ENCODE measurements at regions not wholly inside any gene's neighbourhood (a gene's known extent, or its start where the extent isn't known, plus 50 kb on each side); places are given as distances from the start of the nearest gene placed in this dataset.

GRCh38 chr6:93581371-93581770 is 162.0 kb upstream of the EPHA7 start:
- Histone ChIP-seq H4K20me1 (ENCODE audit: insufficient read depth) (no peaks in the 10 kb centered on the region), H3K9me3 (ENCODE audit: control insufficient read depth in 1 of 2, insufficient read depth in 1 of 2, low read depth in 1 of 2, low read length in 2 of 2) (peaks cover 0 to 4% of the 10 kb centered on the region in 2 experiments; a peak in 3 of 4 replicates), H3K9me2 (ENCODE audit: insufficient read depth) (no peaks in the 10 kb centered on the region), H3K4me1 (ENCODE audit: control insufficient read depth in 1 of 2, insufficient read depth in 2 of 2, low read length in 2 of 2) (no peaks in the 10 kb centered on the region), H3K27me3 (ENCODE audit: insufficient read depth, low read length) (no peaks in the 10 kb centered on the region), H3K36me3 (ENCODE audit: control insufficient read depth in 1 of 2, insufficient read depth in 2 of 2, low read length in 2 of 2) (no peaks in the 10 kb centered on the region), H3K4me2 (ENCODE audit: low read length) (no peak overlapping the region), H3K27ac (ENCODE audit: low read depth, low read length) (no peak overlapping the region), H3K4me3 (replicated peaks in 1 of 2; ENCODE audit: low read depth in 1 of 2, low read length in 2 of 2) (no peak overlapping the region), H2AFZ (ENCODE audit: low read depth, low read length, poor library complexity, severe bottlenecking) (no peak overlapping the region), H3K9ac (ENCODE audit: low read length) (no peak overlapping the region), H3K79me2 (ENCODE audit: insufficient read depth, low read length) (no peaks in the 10 kb centered on the region)
- ATAC-seq = no peak
- no peak for DNase-seq (ENCODE audit: low read depth, low spot score)
- CTCF ChIA-PET = no interaction called here
- POLR2A ChIA-PET = no interaction called here
- TF ChIP-seq RAD21 (IDR thresholded peaks at IDR 0.05; ENCODE audit: low read depth) = no peak
- no peak for TF ChIP-seq ZNF274 (IDR thresholded peaks at IDR 0.05; ENCODE audit: low read depth, low read length)
- TF ChIP-seq, protein P1, sequence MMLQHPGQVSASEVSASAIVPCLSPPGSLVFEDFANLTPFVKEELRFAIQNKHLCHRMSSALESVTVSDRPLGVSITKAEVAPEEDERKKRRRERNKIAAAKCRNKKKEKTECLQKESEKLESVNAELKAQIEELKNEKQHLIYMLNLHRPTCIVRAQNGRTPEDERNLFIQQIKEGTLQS (IDR thresholded peaks at IDR 0.05) = no peak
- TF ChIP-seq, protein P2, sequence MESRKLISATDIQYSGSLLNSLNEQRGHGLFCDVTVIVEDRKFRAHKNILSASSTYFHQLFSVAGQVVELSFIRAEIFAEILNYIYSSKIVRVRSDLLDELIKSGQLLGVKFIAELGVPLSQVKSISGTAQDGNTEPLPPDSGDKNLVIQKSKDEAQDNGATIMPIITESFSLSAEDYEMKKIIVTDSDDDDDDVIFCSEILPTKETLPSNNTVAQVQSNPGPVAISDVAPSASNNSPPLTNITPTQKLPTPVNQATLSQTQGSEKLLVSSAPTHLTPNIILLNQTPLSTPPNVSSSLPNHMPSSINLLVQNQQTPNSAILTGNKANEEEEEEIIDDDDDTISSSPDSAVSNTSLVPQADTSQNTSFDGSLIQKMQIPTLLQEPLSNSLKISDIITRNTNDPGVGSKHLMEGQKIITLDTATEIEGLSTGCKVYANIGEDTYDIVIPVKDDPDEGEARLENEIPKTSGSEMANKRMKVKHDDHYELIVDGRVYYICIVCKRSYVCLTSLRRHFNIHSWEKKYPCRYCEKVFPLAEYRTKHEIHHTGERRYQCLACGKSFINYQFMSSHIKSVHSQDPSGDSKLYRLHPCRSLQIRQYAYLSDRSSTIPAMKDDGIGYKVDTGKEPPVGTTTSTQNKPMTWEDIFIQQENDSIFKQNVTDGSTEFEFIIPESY (IDR thresholded peaks at IDR 0.05; ENCODE audit: extremely low read depth, insufficient replicate concordance, low read length) = no peak
- RAD21 ChIA-PET (ENCODE audit: low non-redundant PET in 1 of 2, low total read pairs in 2 of 2, uncharacterized antibody in 2 of 2, unreplicated experiment in 2 of 2) = no interaction called here
- intact Hi-C loops (cut with micrococcal nuclease) = no loop called here
- BruUV-seq (replicated peaks) = no TSS peak

DNA sequence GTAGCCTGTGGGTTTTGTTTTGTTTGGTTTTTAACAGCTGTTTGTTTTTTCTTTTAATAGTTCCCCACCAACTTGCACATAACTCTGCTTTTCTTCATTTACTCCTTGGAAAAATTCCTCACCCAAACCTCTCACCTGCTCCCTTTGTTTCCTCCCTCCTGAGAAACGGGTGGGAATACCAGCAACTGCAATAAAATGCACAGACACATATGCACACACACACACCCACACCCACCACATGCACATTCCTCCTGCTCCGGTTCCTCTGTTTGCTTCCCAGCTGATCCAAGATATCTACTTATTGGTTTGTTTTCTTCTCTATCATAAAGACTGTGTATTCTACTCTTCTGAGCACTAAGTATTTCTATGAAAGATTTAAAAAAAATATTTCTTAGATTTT is 161.1 kb upstream of the EPHA7 start:
- Histone ChIP-seq H2AFZ (ENCODE audit: low read depth, low read length, poor library complexity, severe bottlenecking) (no peak overlapping the region), H3K27me3 (ENCODE audit: insufficient read depth, low read length) (no peaks in the 10 kb centered on the region), H3K36me3 (ENCODE audit: control insufficient read depth in 1 of 2, insufficient read depth in 2 of 2, low read length in 2 of 2) (no peaks in the 10 kb centered on the region), H3K9ac (ENCODE audit: low read length) (no peak overlapping the region), H3K27ac (ENCODE audit: low read depth, low read length) (no peak overlapping the region), H3K9me3 (ENCODE audit: control insufficient read depth in 1 of 2, insufficient read depth in 1 of 2, low read depth in 1 of 2, low read length in 2 of 2) (peaks cover 4% of the 10 kb centered on the region in 2 experiments; a peak in 3 of 4 replicates), H4K20me1 (ENCODE audit: insufficient read depth) (no peaks in the 10 kb centered on the region), H3K4me3 (replicated peaks in 1 of 2; ENCODE audit: low read depth in 1 of 2, low read length in 2 of 2) (no peak overlapping the region), H3K79me2 (ENCODE audit: insufficient read depth, low read length) (no peaks in the 10 kb centered on the region), H3K4me1 (ENCODE audit: control insufficient read depth in 1 of 2, insufficient read depth in 2 of 2, low read length in 2 of 2) (no peaks in the 10 kb centered on the region), H3K9me2 (ENCODE audit: insufficient read depth) (no peaks in the 10 kb centered on the region), H3K4me2 (ENCODE audit: low read length) (no peak overlapping the region)
- BruUV-seq (replicated peaks) = no TSS peak
- intact Hi-C loops (cut with micrococcal nuclease) = no loop called here
- ChIA-PET CTCF (no interaction called here), POLR2A (no interaction called here), RAD21 (ENCODE audit: low non-redundant PET in 1 of 2, low total read pairs in 2 of 2, uncharacterized antibody in 2 of 2, unreplicated experiment in 2 of 2) (no interaction called here)
- ATAC-seq (no peak), DNase-seq (ENCODE audit: low read depth, low spot score) (no peak)
- TF ChIP-seq JUND (IDR thresholded peaks at IDR 0.05) = no peak
- TF ChIP-seq, protein P1 (IDR thresholded peaks at IDR 0.05) = no peak
- TF ChIP-seq CTCF (IDR thresholded peaks at IDR 0.05 in 2 of 3, conservative IDR thresholded peaks at IDR 0.05 in 1 of 3; ENCODE audit: borderline replicate concordance in 1 of 3, insufficient read depth in 1 of 3, low read depth in 2 of 3, low read length in 2 of 3) = no peak
- TF ChIP-seq CBX3 (IDR thresholded peaks at IDR 0.05; ENCODE audit: low read depth) = no peak
- no peak for TF ChIP-seq TCF7L2 (IDR thresholded peaks at IDR 0.05; ENCODE audit: borderline replicate concordance, extremely low read depth, insufficient read depth, insufficient read length)
- TF ChIP-seq, protein P3, sequence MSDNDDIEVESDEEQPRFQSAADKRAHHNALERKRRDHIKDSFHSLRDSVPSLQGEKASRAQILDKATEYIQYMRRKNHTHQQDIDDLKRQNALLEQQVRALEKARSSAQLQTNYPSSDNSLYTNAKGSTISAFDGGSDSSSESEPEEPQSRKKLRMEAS (IDR thresholded peaks at IDR 0.05) = no peak
- no peak for TF ChIP-seq SRF (IDR thresholded peaks at IDR 0.05; ENCODE audit: low read depth)
- TF ChIP-seq, protein P4, sequence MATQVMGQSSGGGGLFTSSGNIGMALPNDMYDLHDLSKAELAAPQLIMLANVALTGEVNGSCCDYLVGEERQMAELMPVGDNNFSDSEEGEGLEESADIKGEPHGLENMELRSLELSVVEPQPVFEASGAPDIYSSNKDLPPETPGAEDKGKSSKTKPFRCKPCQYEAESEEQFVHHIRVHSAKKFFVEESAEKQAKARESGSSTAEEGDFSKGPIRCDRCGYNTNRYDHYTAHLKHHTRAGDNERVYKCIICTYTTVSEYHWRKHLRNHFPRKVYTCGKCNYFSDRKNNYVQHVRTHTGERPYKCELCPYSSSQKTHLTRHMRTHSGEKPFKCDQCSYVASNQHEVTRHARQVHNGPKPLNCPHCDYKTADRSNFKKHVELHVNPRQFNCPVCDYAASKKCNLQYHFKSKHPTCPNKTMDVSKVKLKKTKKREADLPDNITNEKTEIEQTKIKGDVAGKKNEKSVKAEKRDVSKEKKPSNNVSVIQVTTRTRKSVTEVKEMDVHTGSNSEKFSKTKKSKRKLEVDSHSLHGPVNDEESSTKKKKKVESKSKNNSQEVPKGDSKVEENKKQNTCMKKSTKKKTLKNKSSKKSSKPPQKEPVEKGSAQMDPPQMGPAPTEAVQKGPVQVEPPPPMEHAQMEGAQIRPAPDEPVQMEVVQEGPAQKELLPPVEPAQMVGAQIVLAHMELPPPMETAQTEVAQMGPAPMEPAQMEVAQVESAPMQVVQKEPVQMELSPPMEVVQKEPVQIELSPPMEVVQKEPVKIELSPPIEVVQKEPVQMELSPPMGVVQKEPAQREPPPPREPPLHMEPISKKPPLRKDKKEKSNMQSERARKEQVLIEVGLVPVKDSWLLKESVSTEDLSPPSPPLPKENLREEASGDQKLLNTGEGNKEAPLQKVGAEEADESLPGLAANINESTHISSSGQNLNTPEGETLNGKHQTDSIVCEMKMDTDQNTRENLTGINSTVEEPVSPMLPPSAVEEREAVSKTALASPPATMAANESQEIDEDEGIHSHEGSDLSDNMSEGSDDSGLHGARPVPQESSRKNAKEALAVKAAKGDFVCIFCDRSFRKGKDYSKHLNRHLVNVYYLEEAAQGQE (IDR thresholded peaks at IDR 0.05; ENCODE audit: low read depth) = no peak
- no peak for TF ChIP-seq SP1 (IDR thresholded peaks at IDR 0.05; ENCODE audit: low read depth)

Measured in HCT116 (cell line).